ENCODE measurements at regions not wholly inside any gene's neighbourhood (a gene's known extent, or its start where the extent isn't known, plus 50 kb on each side); places are given as distances from the start of the nearest gene placed in this dataset.

GRCh38 chr4:127417885-127418535 is 214.7 kb upstream of the INTU start:
- H3K36me3 ChIP-seq, result no peaks in the 10 kb centered on the region
- no peaks in the 10 kb centered on the region for H3K27me3 ChIP-seq
- H3K4me3 ChIP-seq, result no peak overlapping the region
- TF ChIP-seq CTCF (IDR thresholded peaks at IDR 0.05) (no peak), POLR2A (IDR thresholded peaks at IDR 0.05) (no peak)
- H3K27ac ChIP-seq, result no peak overlapping the region
- H3K9me3 ChIP-seq, result no peaks in the 10 kb centered on the region
- no peaks in the 10 kb centered on the region for H3K4me1 ChIP-seq
- no peak for DNase-seq

GRCh38 chr4:127419431-127419830 is 213.3 kb upstream of the INTU start:
- TF ChIP-seq POLR2A (IDR thresholded peaks at IDR 0.05) (no peak), CTCF (IDR thresholded peaks at IDR 0.05) (no peak)

GRCh38 chr4:127421437-127421836 is 211.3 kb upstream of the INTU start:
- DNase-seq, result no peak
- Histone ChIP-seq H3K4me1 (no peaks in the 10 kb centered on the region), H3K9me3 (no peaks in the 10 kb centered on the region), H3K27ac (no peak overlapping the region), H3K4me3 (no peak overlapping the region), H3K36me3 (no peaks in the 10 kb centered on the region), H3K27me3 (no peaks in the 10 kb centered on the region)
- TF ChIP-seq CTCF (IDR thresholded peaks at IDR 0.05) (no peak), POLR2A (IDR thresholded peaks at IDR 0.05) (no peak)

More at GRCh38 chr4:127419431-127419830, 213.3 kb upstream of the INTU start:
- H3K9me3 ChIP-seq, result no peaks in the 10 kb centered on the region
- no peaks in the 10 kb centered on the region for H3K36me3 ChIP-seq
- no peaks in the 10 kb centered on the region for H3K27me3 ChIP-seq
- no peak overlapping the region for H3K27ac ChIP-seq
- H3K4me1 ChIP-seq, result no peaks in the 10 kb centered on the region
- no peak overlapping the region for H3K4me3 ChIP-seq
- DNase-seq, result no peak

GRCh38 chr4:127425202-127425845 is 207.4 kb upstream of the INTU start:
- no peak for DNase-seq
- Histone ChIP-seq H3K4me1 (no peaks in the 10 kb centered on the region), H3K27ac (no peak overlapping the region), H3K27me3 (no peaks in the 10 kb centered on the region), H3K4me3 (no peak overlapping the region), H3K9me3 (no peaks in the 10 kb centered on the region), H3K36me3 (no peaks in the 10 kb centered on the region)
- TF ChIP-seq POLR2A (IDR thresholded peaks at IDR 0.05), result no peak
- TF ChIP-seq CTCF (IDR thresholded peaks at IDR 0.05), result no peak

GRCh38 chr4:127425851-127426250 is 206.9 kb upstream of the INTU start:
- no peak for DNase-seq
- Histone ChIP-seq H3K27me3 (no peaks in the 10 kb centered on the region), H3K27ac (no peak overlapping the region), H3K36me3 (no peaks in the 10 kb centered on the region), H3K4me3 (no peak overlapping the region), H3K4me1 (no peaks in the 10 kb centered on the region), H3K9me3 (no peaks in the 10 kb centered on the region)
- TF ChIP-seq POLR2A (IDR thresholded peaks at IDR 0.05) (no peak), CTCF (IDR thresholded peaks at IDR 0.05) (no peak)

Data from Peyer's patch (tissue), 4 donors.